ENCODE measurements at regions not wholly inside any gene's neighbourhood (a gene's known extent, or its start where the extent isn't known, plus 50 kb on each side); places are given as distances from the start of the nearest gene placed in this dataset.

GRCh38 chr4:31236639-31237173, 516.5 kb downstream of the PCDH7 start:
- H3K9me3 ChIP-seq (ENCODE audit: control insufficient read depth, insufficient read depth, low read depth, low read length), result no peaks in the 10 kb centered on the region
- no peak overlapping the region for H3K4me3 ChIP-seq (ENCODE audit: low read depth in 2 of 2, low read length in 2 of 2)
- in situ Hi-C loops (cut with HindIII; ENCODE audit: low pct_unique_long_range_greater_than_20kb, low sequenced_read_pairs) (no loop called here), intact Hi-C loops (cut with micrococcal nuclease; ENCODE audit: unreplicated experiment) (no loop called here)
- H3K36me3 ChIP-seq (ENCODE audit: control insufficient read depth, insufficient read depth, low read length), result no peaks in the 10 kb centered on the region
- POLR2A ChIA-PET, result no interaction called here
- CTCF ChIA-PET, result no interaction called here
- H3K4me1 ChIP-seq (ENCODE audit: control insufficient read depth, insufficient read depth, low read length), result no peaks in the 10 kb centered on the region
- H3K27me3 ChIP-seq (ENCODE audit: control insufficient read depth, insufficient read depth, low read length), result no peaks in the 10 kb centered on the region
- DNase-seq (ENCODE audit: low read depth, low spot score) (no peak), ATAC-seq (no peak)
- H3K27ac ChIP-seq (ENCODE audit: low read length), result no peak overlapping the region
- TF ChIP-seq REST (IDR thresholded peaks at IDR 0.05; ENCODE audit: insufficient read depth in 1 of 2, low read depth in 2 of 2, low read length in 1 of 2) (no peak), SIN3A (IDR thresholded peaks at IDR 0.05; ENCODE audit: borderline replicate concordance, insufficient read depth, low read depth, low read length) (no peak), POLR2AphosphoS5 (IDR thresholded peaks at IDR 0.05; ENCODE audit: low read depth, low read length) (no peak), TCF7L2 (IDR thresholded peaks at IDR 0.05; ENCODE audit: low read depth, low read length) (no peak)
- TF ChIP-seq, protein P1, sequence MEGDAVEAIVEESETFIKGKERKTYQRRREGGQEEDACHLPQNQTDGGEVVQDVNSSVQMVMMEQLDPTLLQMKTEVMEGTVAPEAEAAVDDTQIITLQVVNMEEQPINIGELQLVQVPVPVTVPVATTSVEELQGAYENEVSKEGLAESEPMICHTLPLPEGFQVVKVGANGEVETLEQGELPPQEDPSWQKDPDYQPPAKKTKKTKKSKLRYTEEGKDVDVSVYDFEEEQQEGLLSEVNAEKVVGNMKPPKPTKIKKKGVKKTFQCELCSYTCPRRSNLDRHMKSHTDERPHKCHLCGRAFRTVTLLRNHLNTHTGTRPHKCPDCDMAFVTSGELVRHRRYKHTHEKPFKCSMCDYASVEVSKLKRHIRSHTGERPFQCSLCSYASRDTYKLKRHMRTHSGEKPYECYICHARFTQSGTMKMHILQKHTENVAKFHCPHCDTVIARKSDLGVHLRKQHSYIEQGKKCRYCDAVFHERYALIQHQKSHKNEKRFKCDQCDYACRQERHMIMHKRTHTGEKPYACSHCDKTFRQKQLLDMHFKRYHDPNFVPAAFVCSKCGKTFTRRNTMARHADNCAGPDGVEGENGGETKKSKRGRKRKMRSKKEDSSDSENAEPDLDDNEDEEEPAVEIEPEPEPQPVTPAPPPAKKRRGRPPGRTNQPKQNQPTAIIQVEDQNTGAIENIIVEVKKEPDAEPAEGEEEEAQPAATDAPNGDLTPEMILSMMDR (IDR thresholded peaks at IDR 0.05), result no peak
- no TSS peak for BruUV-seq (replicated peaks)

DNA sequence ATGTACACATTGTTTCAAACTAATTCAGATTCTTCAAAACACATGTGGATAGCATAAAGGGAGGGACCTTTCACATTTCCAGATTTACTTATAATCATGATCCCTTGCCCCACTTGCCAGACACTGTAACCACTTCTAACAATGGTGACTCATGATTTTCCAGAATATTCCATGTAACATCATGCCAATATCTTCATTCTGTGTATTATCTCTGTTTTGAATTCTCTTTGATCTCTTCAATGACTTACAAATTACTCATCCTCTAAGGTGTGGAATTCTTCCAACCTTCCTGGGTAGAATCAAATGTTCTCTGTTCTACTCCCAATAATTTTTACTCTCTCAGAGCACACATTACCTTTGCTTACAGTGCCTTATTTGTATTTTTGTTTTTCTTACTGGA, 517.1 kb downstream of the PCDH7 start:
- DNase-seq (ENCODE audit: low read depth, low spot score), result no peak
- TF ChIP-seq TCF7L2 (IDR thresholded peaks at IDR 0.05; ENCODE audit: low read depth, low read length), result no peak
- TF ChIP-seq REST (IDR thresholded peaks at IDR 0.05; ENCODE audit: insufficient read depth in 1 of 2, low read depth in 2 of 2, low read length in 1 of 2), result no peak
- TF ChIP-seq, protein P1 (IDR thresholded peaks at IDR 0.05), result no peak
- no peak for TF ChIP-seq POLR2AphosphoS5 (IDR thresholded peaks at IDR 0.05; ENCODE audit: low read depth, low read length)
- TF ChIP-seq SIN3A (IDR thresholded peaks at IDR 0.05; ENCODE audit: borderline replicate concordance, insufficient read depth, low read depth, low read length), result no peak
- ChIA-PET POLR2A (no interaction called here), CTCF (no interaction called here)
- no peaks in the 10 kb centered on the region for H3K4me1 ChIP-seq (ENCODE audit: control insufficient read depth, insufficient read depth, low read length)
- H3K4me3 ChIP-seq (ENCODE audit: low read depth in 2 of 2, low read length in 2 of 2), result no peak overlapping the region
- H3K36me3 ChIP-seq (ENCODE audit: control insufficient read depth, insufficient read depth, low read length), result no peaks in the 10 kb centered on the region
- no peak for ATAC-seq
- BruUV-seq (replicated peaks), result no TSS peak
- in situ Hi-C loops (cut with HindIII; ENCODE audit: low pct_unique_long_range_greater_than_20kb, low sequenced_read_pairs) (no loop called here), intact Hi-C loops (cut with micrococcal nuclease; ENCODE audit: unreplicated experiment) (no loop called here)
- no peaks in the 10 kb centered on the region for H3K27me3 ChIP-seq (ENCODE audit: control insufficient read depth, insufficient read depth, low read length)
- H3K27ac ChIP-seq (ENCODE audit: low read length), result no peak overlapping the region
- no peaks in the 10 kb centered on the region for H3K9me3 ChIP-seq (ENCODE audit: control insufficient read depth, insufficient read depth, low read depth, low read length)

Data from Panc1 (cell line).